ENCODE measurements at regions not wholly inside any gene's neighbourhood (a gene's known extent, or its start where the extent isn't known, plus 50 kb on each side); places are given as distances from the start of the nearest gene placed in this dataset.
A peak's percentile ranks its signal among the peaks of the same experiment; 100 is the strongest.
"Not testable (repeated sequence)": the region's sequence is repeated elsewhere in the genome, so short reads cannot be mapped to it uniquely, and the experiment has no call there.

- DNase-seq (ENCODE audit: low read depth), result no peak
Observed at GRCh38 chr15:66865622-66866611, 163.9 kb downstream of the SMAD6 start.

DNA sequence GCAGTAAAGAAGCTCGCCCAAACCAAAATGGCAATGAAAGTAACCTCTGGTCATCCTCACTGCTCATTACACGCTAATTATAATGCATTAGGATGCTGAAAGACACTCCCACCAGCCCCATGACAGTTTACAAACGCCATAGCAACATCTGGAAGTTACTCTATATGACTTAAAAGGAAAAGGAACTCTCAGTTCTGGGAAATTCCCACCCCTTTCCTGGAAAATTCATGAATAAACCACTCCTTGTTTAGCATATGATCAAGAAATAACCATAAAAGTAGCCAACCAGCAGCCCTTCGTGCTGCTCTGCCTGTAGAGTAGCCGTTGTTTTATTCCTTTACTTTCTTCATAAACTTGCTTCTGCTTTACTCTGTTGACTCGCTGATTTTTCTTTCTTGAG is 164.6 kb downstream of the SMAD6 start:
- no peak for DNase-seq (ENCODE audit: low read depth)

- DNase-seq (ENCODE audit: low read depth), result no peak
Observed at GRCh38 chr15:66868918-66869317, 166.9 kb downstream of the SMAD6 start.

- no peak for DNase-seq (ENCODE audit: low read depth)
Observed at GRCh38 chr15:66870880-66871388, 168.9 kb downstream of the SMAD6 start.

- no peak for DNase-seq (ENCODE audit: low read depth)
Observed at GRCh38 chr15:66872405-66872804, 170.4 kb downstream of the SMAD6 start.

DNA sequence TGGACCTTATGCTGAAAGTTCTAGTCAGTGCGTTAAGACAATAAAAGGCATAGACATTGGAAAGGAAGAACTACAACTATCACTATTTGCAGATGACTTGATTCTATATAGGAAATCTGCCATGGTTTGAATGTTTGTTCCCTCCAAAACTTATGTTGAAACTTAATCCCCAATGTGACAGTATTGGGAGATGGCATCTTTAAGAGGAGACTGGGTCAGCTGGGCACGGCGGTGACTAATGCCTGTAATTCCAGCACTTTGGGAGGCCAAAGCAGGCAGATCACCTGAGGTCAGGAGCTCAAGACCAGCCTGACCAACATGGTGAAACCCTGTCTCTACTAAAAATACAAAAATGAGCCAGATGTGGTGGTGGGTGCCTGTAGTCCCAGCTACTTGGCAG is 171.3 kb downstream of the SMAD6 start:
- DNase-seq (ENCODE audit: low read depth), result not testable (repeated sequence)

DNA sequence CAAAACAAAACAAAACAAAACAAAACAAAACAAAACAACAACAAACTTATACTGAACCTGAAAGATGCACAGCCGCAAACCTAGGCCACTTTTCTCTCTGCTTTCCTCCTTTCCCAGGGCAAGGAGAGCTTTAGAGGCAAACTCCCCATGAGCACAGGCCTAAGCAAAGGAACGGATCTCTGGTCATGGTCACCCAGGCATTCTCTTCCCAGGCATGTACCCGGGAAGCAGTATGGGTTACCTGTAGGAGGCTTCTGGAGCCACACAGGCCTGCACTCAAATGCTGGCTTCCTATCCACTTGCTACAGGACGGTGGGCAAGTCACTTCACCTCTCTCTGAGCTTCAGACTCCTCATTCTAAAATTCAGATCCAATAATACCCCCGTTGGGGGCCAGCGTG is 171.8 kb downstream of the SMAD6 start:
- no peak for DNase-seq (ENCODE audit: low read depth)

- DNase-seq (ENCODE audit: low read depth), result no peak
Observed at GRCh38 chr15:66875588-66876420, 173.8 kb downstream of the SMAD6 start.

DNA sequence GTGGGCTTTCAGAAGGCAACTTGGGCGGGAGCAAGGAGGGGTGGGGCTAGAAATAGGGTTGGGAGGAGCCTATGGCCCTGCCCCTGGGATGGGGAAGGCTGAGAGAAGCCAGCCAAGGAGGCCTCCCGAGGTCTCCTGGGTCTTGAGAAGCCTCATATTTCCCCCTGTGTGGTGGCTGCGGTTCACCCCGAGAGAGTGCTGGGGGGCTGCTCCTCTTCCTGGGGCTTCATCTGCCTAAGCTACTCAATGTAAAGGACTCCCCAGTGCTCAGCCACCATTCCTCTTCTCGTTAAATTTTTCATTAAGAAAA is 174.3 kb downstream of the SMAD6 start:
- DNase-seq (ENCODE audit: low read depth), result no peak

DNA sequence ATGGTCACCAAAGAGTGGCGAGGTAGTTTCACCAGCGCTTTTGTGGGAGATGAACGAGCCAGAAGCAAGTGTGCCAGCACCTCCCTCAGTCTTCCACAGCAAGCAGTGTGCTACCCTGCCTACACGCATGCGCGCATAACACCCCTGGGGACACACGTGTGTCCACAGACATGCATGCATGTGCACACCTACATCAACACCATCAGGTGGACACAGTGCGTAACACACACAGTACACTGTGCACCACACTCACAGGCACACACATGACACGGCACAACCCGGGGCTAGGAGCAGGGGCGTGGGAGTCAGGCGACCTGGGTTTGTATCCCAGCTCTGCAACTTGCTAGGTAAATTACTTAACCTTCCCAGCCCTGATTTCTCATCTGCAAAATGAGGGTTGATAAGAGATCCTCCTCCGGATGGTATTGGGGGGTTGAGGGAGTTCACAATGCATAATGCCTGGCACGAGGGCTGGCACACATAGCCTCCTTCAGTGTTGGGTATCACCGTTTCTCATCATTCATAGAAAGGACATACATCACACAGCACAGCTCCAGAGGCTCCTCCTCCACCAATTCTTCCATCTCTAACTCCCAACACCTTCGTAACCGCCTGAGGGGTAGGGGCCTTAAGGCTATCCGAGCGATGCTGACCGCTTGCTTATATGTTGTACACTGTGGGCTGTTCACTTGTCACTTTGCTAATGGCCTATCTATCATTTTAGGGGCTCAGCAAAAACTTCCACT is 174.9 kb downstream of the SMAD6 start:
- no peak for DNase-seq (ENCODE audit: low read depth)

DNA sequence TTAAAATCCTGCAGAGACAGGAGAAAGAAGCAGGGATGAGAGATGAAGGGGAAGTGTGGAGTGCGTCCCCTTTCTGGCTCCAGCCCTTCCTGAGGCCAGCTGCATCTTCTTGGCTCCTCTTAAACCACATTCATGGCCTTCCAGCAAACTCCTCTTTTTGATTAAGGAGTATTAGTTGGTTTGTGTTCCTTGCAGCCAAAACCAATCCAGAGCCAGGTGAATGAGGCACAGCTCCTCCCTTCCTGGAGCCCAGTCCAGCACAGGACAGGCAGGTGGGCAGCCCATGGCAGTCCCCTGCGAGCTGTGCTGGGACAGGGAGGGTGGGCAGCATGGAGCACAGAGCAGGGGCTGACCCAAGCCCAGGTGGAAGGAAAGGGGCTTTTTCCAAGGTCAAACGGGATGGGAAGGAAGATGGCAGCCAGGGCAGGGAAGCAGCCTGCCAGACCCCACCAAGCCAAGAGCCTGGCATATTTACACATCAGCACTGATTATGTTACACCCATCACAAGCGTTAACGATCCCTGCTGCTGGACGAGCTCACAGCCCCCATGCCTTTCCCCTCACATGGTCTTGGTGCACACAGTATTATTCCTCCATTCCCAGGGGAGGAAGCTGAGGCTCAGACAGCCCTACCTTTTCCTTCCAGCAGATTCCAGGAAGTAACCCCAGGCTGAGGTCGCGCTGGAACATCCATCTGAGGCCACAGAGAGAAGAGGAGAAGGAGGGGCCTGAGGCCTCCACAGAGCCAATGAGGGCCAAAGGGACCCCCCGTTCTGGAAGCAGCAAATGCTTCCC is 175.6 kb downstream of the SMAD6 start:
- DNase-seq (ENCODE audit: low read depth), result no peak

GRCh38 chr15:66878761-66879160 is 176.7 kb downstream of the SMAD6 start:
- DNase-seq (ENCODE audit: low read depth), result no peak

GRCh38 chr15:66879531-66880368 is 177.7 kb downstream of the SMAD6 start:
- no peak for DNase-seq (ENCODE audit: low read depth)

DNA sequence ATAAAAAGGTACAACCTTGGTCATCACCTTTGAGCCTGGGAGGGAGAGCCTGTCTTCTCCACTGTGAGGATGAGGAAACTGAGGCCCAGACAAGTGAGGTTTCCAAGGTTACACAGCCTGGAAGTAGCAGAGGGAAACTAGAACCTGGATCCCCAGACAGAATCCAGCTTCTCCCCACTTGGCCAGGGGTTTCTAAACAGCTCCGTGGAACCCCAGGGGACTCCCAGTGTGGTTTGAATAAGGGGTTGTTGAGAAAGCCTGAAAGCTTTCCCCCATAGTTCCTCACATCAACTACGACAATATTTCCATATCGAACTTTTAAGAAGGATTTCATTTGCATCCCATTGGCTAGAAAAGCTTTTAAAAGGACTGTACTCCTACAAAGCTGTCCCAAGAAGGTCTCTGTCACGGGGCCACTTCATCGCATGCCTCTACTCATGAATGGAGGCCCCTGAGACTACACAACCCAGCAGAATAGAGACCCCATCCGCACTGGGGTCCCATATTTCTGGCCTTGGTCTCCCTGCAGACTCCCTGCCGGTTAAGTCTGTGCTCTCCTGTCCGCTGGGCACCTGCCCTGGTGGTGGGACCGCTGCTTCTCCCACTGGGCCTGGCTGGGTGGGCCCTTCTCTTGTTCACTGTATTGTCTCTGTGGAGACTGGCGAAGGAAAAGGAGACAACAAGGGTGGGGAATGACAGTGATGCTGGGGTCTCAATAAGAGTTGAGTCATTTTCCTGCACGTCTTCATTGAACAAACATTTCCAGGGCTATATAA is 178.5 kb downstream of the SMAD6 start:
- DNase-seq (ENCODE audit: low read depth), result no peak

GRCh38 chr15:66881173-66881905 is 179.3 kb downstream of the SMAD6 start:
- no peak for DNase-seq (ENCODE audit: low read depth)

DNA sequence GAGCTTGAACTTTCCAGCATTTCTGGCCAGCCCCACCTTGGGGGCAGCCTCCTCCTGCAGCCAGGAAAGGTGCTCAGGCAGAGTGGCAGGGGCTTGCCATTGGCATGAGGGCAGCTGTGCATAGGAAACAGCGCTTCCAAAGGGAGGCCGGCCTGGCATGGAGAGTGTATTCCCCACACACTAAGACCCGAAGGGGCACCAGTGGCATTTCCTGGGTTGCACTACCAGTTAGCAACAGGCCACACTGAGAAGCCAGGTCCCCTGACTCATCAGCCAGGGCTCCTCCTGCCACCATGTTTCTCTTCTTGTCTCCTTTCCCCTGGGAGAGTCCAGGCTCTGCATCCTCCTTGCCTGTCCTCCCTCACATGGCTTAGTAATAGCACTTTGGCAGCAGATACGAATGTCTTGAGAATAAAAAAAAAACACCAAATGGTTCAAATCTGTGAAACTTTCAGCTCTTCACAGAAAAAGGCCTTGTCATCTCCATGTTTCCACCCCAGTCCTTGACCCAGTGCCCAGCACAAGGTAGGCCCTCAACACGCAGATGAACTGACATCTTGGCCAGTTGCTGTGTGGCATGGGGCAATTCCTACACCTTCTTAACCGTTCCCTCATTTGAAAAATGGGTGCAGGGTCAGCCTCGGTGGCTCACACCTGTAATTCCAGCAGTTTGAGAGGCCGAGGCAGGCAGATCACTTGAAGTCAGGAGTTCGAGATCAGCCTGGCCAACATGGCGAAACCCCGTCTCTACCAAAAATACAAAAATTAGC is 180.4 kb downstream of the SMAD6 start:
- DNase-seq (ENCODE audit: low read depth), result peak; percentile 66

DNA sequence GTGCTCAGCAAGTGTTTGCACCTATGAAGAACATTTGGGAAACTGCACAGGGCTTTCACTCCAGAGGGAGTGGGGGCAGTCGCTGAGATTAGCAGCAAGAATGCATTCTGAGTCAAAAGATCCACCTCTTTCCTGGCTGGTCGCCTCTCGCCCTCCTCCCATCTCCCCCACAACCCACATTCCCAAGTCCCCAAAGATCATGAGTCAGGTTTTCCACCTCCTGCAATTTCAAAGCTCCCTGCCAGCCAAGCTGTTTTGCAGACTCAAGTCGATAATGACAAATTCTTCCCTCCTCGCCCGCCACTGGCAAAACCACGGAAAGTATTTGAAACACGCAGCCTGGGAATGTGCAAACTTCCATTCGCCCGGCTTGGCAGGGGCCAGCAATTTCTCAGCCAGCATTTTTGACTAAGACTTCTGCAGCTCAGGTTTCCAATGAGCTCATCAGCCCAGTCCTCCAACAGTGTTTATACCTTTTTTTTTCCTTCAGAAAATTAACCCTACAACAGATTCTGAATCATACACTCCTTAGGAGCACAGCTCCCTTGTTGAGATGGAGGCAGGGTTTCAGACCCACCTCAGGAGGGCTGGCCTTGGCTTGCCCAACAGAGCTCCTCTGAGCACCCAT is 181.4 kb downstream of the SMAD6 start:
- peak; percentile 100 for DNase-seq (ENCODE audit: low read depth)
